AG04450 (cell line): ENCODE measurements at regions not wholly inside any gene's neighbourhood (a gene's known extent, or its start where the extent isn't known, plus 50 kb on each side); places are given as distances from the start of the nearest gene placed in this dataset.

Experiments
- CTCF ChIA-PET: fragments of 300-600, 350-600 bp; formaldehyde crosslinking; extraction: SDS; loops from one replicate; lab custom pipeline; 2022; ENCODE audit warnings: antibody characterized with exemption, inconsistent platforms; lab: Charles Lee
- POLR2A ChIA-PET: fragments of 350-600 bp; formaldehyde crosslinking; extraction: SDS; loops from one replicate; lab custom pipeline; 2021; ENCODE audit warnings: antibody characterized with exemption, inconsistent platforms; lab: Yijun Ruan, JAX
- DNase-seq: peaks from one replicate; pipeline ENCODE4 v3.0.0-alpha.2; 2011; ENCODE audit warnings: low read depth, low spot score
- H3K27ac ChIP-seq: one replicate; pipeline ENCODE4 v1.5.1; 2012; ENCODE audit warnings: low read depth, low read length, control low read depth
- H3K27me3 ChIP-seq: one replicate; pipeline ENCODE4 v1.6.0; 2012; ENCODE audit warnings: low read length; ENCODE audit not compliant: control insufficient read depth, insufficient read depth
- H3K4me3 ChIP-seq: 2 replicates; pipeline ENCODE4 v1.5.1; 2011; ENCODE audit warnings: mild to moderate bottlenecking, low read depth, low read length, control low read depth
- H3K9me3 ChIP-seq: 2 replicates; pipeline ENCODE4 v1.5.1; 2012; ENCODE audit warnings: low read length; ENCODE audit not compliant: control insufficient read depth, insufficient read depth
- TF ChIP-seq, protein P1 (sequence below): IDR thresholded peaks from 2 replicates; pipeline ENCODE4 v1.5.1; 2011; ENCODE audit warnings: low read depth, low read length, control low read depth, inconsistent platforms

GRCh38 chr3:15151166-15151565 is 52.2 kb upstream of the RBSN start:
- H3K27ac ChIP-seq, result no peak overlapping the region
- ChIA-PET CTCF (interaction anchor here (1.2 to 1.7 kb wide), 2 partner anchors 32 to 52 kb away, joined by 3 to 5 read pairs; no protein-coding TSS in a partner anchor), POLR2A (no interaction called here)
- TF ChIP-seq, protein P1, sequence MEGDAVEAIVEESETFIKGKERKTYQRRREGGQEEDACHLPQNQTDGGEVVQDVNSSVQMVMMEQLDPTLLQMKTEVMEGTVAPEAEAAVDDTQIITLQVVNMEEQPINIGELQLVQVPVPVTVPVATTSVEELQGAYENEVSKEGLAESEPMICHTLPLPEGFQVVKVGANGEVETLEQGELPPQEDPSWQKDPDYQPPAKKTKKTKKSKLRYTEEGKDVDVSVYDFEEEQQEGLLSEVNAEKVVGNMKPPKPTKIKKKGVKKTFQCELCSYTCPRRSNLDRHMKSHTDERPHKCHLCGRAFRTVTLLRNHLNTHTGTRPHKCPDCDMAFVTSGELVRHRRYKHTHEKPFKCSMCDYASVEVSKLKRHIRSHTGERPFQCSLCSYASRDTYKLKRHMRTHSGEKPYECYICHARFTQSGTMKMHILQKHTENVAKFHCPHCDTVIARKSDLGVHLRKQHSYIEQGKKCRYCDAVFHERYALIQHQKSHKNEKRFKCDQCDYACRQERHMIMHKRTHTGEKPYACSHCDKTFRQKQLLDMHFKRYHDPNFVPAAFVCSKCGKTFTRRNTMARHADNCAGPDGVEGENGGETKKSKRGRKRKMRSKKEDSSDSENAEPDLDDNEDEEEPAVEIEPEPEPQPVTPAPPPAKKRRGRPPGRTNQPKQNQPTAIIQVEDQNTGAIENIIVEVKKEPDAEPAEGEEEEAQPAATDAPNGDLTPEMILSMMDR, result no peak
- no peak overlapping the region for H3K4me3 ChIP-seq
- DNase-seq, result no peak
- peaks cover 6% of the 10 kb centered on the region for H3K27me3 ChIP-seq
- no peaks in the 10 kb centered on the region for H3K9me3 ChIP-seq

- H3K27me3 ChIP-seq, result peaks cover 6% of the 10 kb centered on the region
- CTCF ChIA-PET, result interaction anchor here (1.0 to 1.7 kb wide), 3 partner anchors 33 to 51 kb away, joined by 3 to 5 read pairs (median 3); no protein-coding TSS in a partner anchor
- H3K27ac ChIP-seq, result no peak overlapping the region
- no peak overlapping the region for H3K4me3 ChIP-seq
- no peak for DNase-seq
- TF ChIP-seq, protein P1, result no peak
- H3K9me3 ChIP-seq, result no peaks in the 10 kb centered on the region
- POLR2A ChIA-PET, result no interaction called here
These were observed 53.2 kb upstream of the RBSN start for GRCh38 chr3:15152184-15152583.

- no peak for DNase-seq
- peaks cover 9% of the 10 kb centered on the region for H3K27me3 ChIP-seq
- CTCF ChIA-PET, result interaction anchor here (1.0 kb wide), 1 partner anchor 45 kb away, joined by 3 read pairs; no protein-coding TSS in a partner anchor
- no peak overlapping the region for H3K27ac ChIP-seq
- H3K9me3 ChIP-seq, result no peaks in the 10 kb centered on the region
- POLR2A ChIA-PET, result no interaction called here
- H3K4me3 ChIP-seq, result no peak overlapping the region
- TF ChIP-seq, protein P1, result no peak
These were observed 52.9 kb upstream of the CAPN7 start for GRCh38 chr3:15153103-15153502.

GRCh38 chr3:15154326-15154725 is 51.7 kb upstream of the CAPN7 start:
- peaks cover 3% of the 10 kb centered on the region for H3K27me3 ChIP-seq
- ChIA-PET POLR2A (no interaction called here), CTCF (no interaction called here)
- no peak overlapping the region for H3K27ac ChIP-seq
- H3K4me3 ChIP-seq, result no peak overlapping the region
- no peaks in the 10 kb centered on the region for H3K9me3 ChIP-seq
- TF ChIP-seq, protein P1, result no peak
- DNase-seq, result no peak

DNA sequence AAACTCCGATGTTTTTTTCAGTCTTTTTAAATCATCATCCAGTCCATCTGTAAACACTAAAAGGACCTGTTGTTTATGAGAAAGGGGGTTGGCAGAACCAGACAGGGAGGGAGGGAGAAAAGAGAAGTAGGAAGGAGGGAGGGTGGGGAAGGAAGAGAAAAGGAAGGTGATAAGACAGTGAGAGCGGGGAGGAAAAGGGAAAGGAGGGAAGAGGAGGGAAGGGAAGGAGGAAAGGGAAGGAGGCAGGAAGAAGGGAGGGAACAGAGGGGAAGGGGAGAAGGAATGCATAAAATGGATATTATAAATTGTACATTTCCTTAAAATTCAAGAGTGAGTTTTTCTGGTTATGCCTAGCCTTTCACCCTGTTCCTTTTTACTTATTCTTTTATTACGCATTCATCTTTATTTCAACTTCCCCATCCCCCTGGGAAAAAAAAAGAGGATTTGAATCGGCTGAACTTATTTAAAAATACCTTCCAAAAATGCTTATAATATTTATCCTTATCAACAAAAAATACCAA is 50.1 kb upstream of the CAPN7 start:
- POLR2A ChIA-PET, result no interaction called here
- DNase-seq, result no peak
- no peak overlapping the region for H3K4me3 ChIP-seq
- CTCF ChIA-PET, result no interaction called here
- no peaks in the 10 kb centered on the region for H3K9me3 ChIP-seq
- no peak overlapping the region for H3K27ac ChIP-seq
- H3K27me3 ChIP-seq, result peaks cover 3% of the 10 kb centered on the region
- TF ChIP-seq, protein P1, result no peak
